ENCODE measurements at regions not wholly inside any gene's neighbourhood (a gene's known extent, or its start where the extent isn't known, plus 50 kb on each side); places are given as distances from the start of the nearest gene placed in this dataset.

DNA sequence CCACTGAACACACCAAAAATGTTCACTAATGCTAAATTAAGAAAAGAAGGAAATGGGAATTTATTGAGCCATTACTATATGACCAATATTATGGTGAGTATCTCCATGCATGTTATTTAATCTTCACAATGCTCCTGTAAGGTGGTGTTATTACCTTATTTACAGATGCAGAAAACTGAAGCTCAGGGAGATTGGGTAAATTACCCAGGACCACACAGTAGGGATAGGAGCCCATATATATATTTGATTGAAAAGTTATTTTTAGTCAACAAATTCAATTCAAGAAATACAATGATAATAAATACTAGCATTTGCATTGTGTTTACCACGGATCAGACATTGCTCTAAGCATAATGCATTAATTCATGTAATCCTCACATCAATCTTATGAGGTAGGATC, 202.2 kb upstream of the FBXO11 start:
- H3K36me3 ChIP-seq (ENCODE audit: control insufficient read depth, insufficient read depth, low read length) = no peaks in the 10 kb centered on the region
- H3K36me3 Mint-ChIP-seq = no peaks in the 10 kb centered on the region
- H3K27ac ChIP-seq (ENCODE audit: insufficient read depth, low read length, poor library complexity, severe bottlenecking) = no peak overlapping the region
- no peaks in the 10 kb centered on the region for H3K9me3 ChIP-seq (ENCODE audit: control insufficient read depth in 2 of 2, low read length in 2 of 2)
- H3K4me1 ChIP-seq (ENCODE audit: control insufficient read depth, insufficient read depth, low read length, poor library complexity, severe bottlenecking) = peaks cover 23% of the 10 kb centered on the region
- no peak for DNase-seq
- no peak overlapping the region for H3K27ac Mint-ChIP-seq
- H3K4me3 ChIP-seq (ENCODE audit: low read depth, low read length) = no peak overlapping the region
- H3K4me3 Mint-ChIP-seq = peak overlapping the region in 1 of 4 donors; percentile 66
- ATAC-seq (ENCODE audit: low read depth in 2 of 2) = no peak
- H3K27me3 Mint-ChIP-seq = peaks cover 11% of the 10 kb centered on the region
- peaks cover 11 to 22% (median 13%) of the 10 kb centered on the region in 4 donors for H3K4me1 Mint-ChIP-seq
- H3K27me3 ChIP-seq (ENCODE audit: control insufficient read depth, insufficient read depth, low read length) = peaks cover 3% of the 10 kb centered on the region
- H3K9me3 Mint-ChIP-seq = no peaks in the 10 kb centered on the region

- DNase-seq (no peak), ATAC-seq (ENCODE audit: low read depth in 2 of 2) (no peak)
- H3K27ac Mint-ChIP-seq = no peak overlapping the region
- H3K4me1 Mint-ChIP-seq = peaks cover 18 to 22% (median 20%) of the 10 kb centered on the region in 4 donors
- Histone ChIP-seq H3K9me3 (ENCODE audit: control insufficient read depth in 2 of 2, low read length in 2 of 2) (no peaks in the 10 kb centered on the region), H3K4me1 (ENCODE audit: control insufficient read depth, insufficient read depth, low read length, poor library complexity, severe bottlenecking) (peaks cover 23% of the 10 kb centered on the region), H3K27me3 (ENCODE audit: control insufficient read depth, insufficient read depth, low read length) (peaks cover 2% of the 10 kb centered on the region), H3K27ac (ENCODE audit: insufficient read depth, low read length, poor library complexity, severe bottlenecking) (no peak overlapping the region), H3K36me3 (ENCODE audit: control insufficient read depth, insufficient read depth, low read length) (no peaks in the 10 kb centered on the region), H3K4me3 (ENCODE audit: low read depth, low read length) (no peak overlapping the region)
- no peaks in the 10 kb centered on the region for H3K9me3 Mint-ChIP-seq
- peaks cover 5% of the 10 kb centered on the region for H3K27me3 Mint-ChIP-seq
- H3K36me3 Mint-ChIP-seq = no peaks in the 10 kb centered on the region
- peak overlapping the region in 1 of 4 donors; percentile 33 for H3K4me3 Mint-ChIP-seq
Observed at GRCh38 chr2:48109491-48110204, 203.3 kb upstream of the FBXO11 start.

DNA sequence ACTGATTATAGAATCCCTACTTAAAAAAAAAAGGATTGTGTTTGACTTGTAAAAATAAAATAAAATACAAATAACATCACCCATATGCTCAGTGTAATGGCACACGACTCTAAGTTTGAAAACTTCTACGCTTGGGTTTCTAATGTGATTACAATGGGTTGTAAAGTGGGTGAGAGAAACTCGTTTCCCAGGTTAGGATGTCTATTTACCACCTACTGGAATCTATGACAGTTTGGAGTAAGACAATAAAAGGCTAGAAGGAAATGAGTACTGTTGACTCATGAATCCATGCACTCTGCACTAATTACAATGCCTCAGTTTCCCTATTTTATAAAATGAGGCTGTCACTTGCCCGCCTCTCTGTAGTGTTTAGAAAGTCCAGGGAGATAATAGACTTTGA, 204.0 kb upstream of the FOXN2 start:
- no peak overlapping the region for H3K27ac Mint-ChIP-seq
- ATAC-seq (ENCODE audit: low read depth in 2 of 2) (no peak), DNase-seq (no peak)
- H3K4me3 Mint-ChIP-seq = peak overlapping the region; percentile 93 to 95 (median 94)
- H3K4me1 Mint-ChIP-seq = peaks cover 18 to 24% (median 21%) of the 10 kb centered on the region in 4 donors
- H3K9me3 ChIP-seq (ENCODE audit: control insufficient read depth in 2 of 2, low read length in 2 of 2) = no peaks in the 10 kb centered on the region
- H3K27ac ChIP-seq (ENCODE audit: insufficient read depth, low read length, poor library complexity, severe bottlenecking) = no peak overlapping the region
- no peaks in the 10 kb centered on the region for H3K9me3 Mint-ChIP-seq
- H3K36me3 ChIP-seq (ENCODE audit: control insufficient read depth, insufficient read depth, low read length) = no peaks in the 10 kb centered on the region
- H3K4me1 ChIP-seq (ENCODE audit: control insufficient read depth, insufficient read depth, low read length, poor library complexity, severe bottlenecking) = peaks cover 23% of the 10 kb centered on the region
- H3K36me3 Mint-ChIP-seq = no peaks in the 10 kb centered on the region
- H3K27me3 Mint-ChIP-seq = no peaks in the 10 kb centered on the region
- H3K27me3 ChIP-seq (ENCODE audit: control insufficient read depth, insufficient read depth, low read length) = no peaks in the 10 kb centered on the region
- no peak overlapping the region for H3K4me3 ChIP-seq (ENCODE audit: low read depth, low read length)

GRCh38 chr2:48112911-48113680, 201.4 kb upstream of the FOXN2 start:
- H3K36me3 ChIP-seq (ENCODE audit: control insufficient read depth, insufficient read depth, low read length) = no peaks in the 10 kb centered on the region
- Mint-ChIP-seq H3K4me1 (peaks cover 12 to 20% (median 16%) of the 10 kb centered on the region in 4 donors), H3K27me3 (no peaks in the 10 kb centered on the region), H3K4me3 (peak overlapping the region; percentile 1 to 70 (median 36)), H3K9me3 (peaks cover 0 to 1% (median 0%) of the 10 kb centered on the region in 7 donors), H3K36me3 (no peaks in the 10 kb centered on the region), H3K27ac (peak overlapping the region in 2 of 3 donors; percentile 11 to 54)
- no peak overlapping the region for H3K4me3 ChIP-seq (ENCODE audit: low read depth, low read length)
- H3K27ac ChIP-seq (ENCODE audit: insufficient read depth, low read length, poor library complexity, severe bottlenecking) = no peak overlapping the region
- H3K27me3 ChIP-seq (ENCODE audit: control insufficient read depth, insufficient read depth, low read length) = no peaks in the 10 kb centered on the region
- H3K9me3 ChIP-seq (ENCODE audit: control insufficient read depth in 2 of 2, low read length in 2 of 2) = no peaks in the 10 kb centered on the region
- peaks cover 13% of the 10 kb centered on the region for H3K4me1 ChIP-seq (ENCODE audit: control insufficient read depth, insufficient read depth, low read length, poor library complexity, severe bottlenecking)
- ATAC-seq (ENCODE audit: low read depth in 2 of 2) (no peak), DNase-seq (no peak)

DNA sequence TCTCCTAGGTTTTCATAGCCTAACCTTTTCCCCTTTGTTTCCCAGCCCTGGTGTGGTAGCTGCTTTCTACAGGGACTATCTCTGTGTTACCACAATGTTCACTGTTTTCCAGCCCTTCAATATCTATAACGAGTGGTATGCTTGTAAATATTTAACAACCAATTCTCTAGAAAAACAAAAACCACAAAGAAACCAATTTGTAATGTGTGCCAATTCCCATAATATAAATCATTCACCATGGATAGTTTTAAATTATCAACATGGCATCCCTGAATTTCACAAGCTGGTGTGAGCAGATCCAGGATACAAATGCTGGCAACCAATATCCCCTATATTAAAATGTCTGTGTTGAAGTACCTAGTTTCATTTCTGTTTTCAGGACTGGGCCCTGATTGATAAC, 200.7 kb upstream of the FOXN2 start:
- peaks cover 0 to 1% (median 0%) of the 10 kb centered on the region in 7 donors for H3K9me3 Mint-ChIP-seq
- ATAC-seq (ENCODE audit: low read depth in 2 of 2) = no peak
- Histone ChIP-seq H3K27me3 (ENCODE audit: control insufficient read depth, insufficient read depth, low read length) (no peaks in the 10 kb centered on the region), H3K4me3 (ENCODE audit: low read depth, low read length) (no peak overlapping the region), H3K9me3 (ENCODE audit: control insufficient read depth in 2 of 2, low read length in 2 of 2) (no peaks in the 10 kb centered on the region), H3K27ac (ENCODE audit: insufficient read depth, low read length, poor library complexity, severe bottlenecking) (no peak overlapping the region), H3K36me3 (ENCODE audit: control insufficient read depth, insufficient read depth, low read length) (no peaks in the 10 kb centered on the region), H3K4me1 (ENCODE audit: control insufficient read depth, insufficient read depth, low read length, poor library complexity, severe bottlenecking) (peaks cover 13% of the 10 kb centered on the region)
- H3K4me3 Mint-ChIP-seq = peak overlapping the region in 3 of 4 donors; percentile 4 to 43 (median 20)
- peak overlapping the region in 2 of 3 donors; percentile 11 to 69 for H3K27ac Mint-ChIP-seq
- H3K4me1 Mint-ChIP-seq = peaks cover 12 to 20% (median 16%) of the 10 kb centered on the region in 4 donors
- no peaks in the 10 kb centered on the region for H3K27me3 Mint-ChIP-seq
- DNase-seq = no peak
- no peaks in the 10 kb centered on the region for H3K36me3 Mint-ChIP-seq

GRCh38 chr2:48114256-48114655, 200.2 kb upstream of the FOXN2 start:
- peak overlapping the region in 2 of 4 donors; percentile 20 to 43 for H3K4me3 Mint-ChIP-seq
- H3K27ac ChIP-seq (ENCODE audit: insufficient read depth, low read length, poor library complexity, severe bottlenecking) = no peak overlapping the region

DNA sequence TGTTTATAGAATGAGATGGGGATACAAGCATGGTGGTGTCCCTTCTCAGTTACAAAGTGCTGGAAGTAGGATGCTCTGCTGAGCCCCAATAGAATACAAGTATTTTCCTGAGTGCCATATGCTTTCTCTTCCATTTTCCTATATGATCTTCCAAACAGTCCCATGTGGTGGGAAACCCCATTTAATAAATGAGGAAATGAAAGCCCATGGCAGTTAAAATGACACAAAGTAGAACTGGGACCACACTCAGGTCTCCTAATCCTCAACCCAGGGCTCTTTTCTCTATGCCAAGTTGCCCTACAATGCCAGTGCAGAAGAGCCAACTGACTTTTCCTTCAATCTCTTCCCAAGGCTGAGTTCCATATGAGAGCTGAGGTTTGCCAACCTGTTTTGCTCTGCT, 198.0 kb upstream of the FOXN2 start:
- peaks cover 7 to 27% (median 14%) of the 10 kb centered on the region in 4 donors for H3K4me1 Mint-ChIP-seq
- no peak for ATAC-seq (ENCODE audit: low read depth in 2 of 2)
- H3K27ac Mint-ChIP-seq = no peak overlapping the region
- Histone ChIP-seq H3K27me3 (ENCODE audit: control insufficient read depth, insufficient read depth, low read length) (no peaks in the 10 kb centered on the region), H3K9me3 (ENCODE audit: control insufficient read depth in 2 of 2, low read length in 2 of 2) (no peaks in the 10 kb centered on the region), H3K27ac (ENCODE audit: insufficient read depth, low read length, poor library complexity, severe bottlenecking) (no peak overlapping the region), H3K4me1 (ENCODE audit: control insufficient read depth, insufficient read depth, low read length, poor library complexity, severe bottlenecking) (peaks cover 7% of the 10 kb centered on the region), H3K4me3 (ENCODE audit: low read depth, low read length) (no peak overlapping the region), H3K36me3 (ENCODE audit: control insufficient read depth, insufficient read depth, low read length) (no peaks in the 10 kb centered on the region)
- H3K4me3 Mint-ChIP-seq = no peak overlapping the region
- DNase-seq = no peak
- H3K27me3 Mint-ChIP-seq = no peaks in the 10 kb centered on the region
- no peaks in the 10 kb centered on the region for H3K36me3 Mint-ChIP-seq
- H3K9me3 Mint-ChIP-seq = peaks cover 0 to 2% (median 0%) of the 10 kb centered on the region in 7 donors

More at GRCh38 chr2:48114256-48114655, 200.2 kb upstream of the FOXN2 start:
- no peak overlapping the region for H3K4me3 ChIP-seq (ENCODE audit: low read depth, low read length)
- H3K9me3 Mint-ChIP-seq = peaks cover 0 to 2% (median 0%) of the 10 kb centered on the region in 7 donors
- peak; percentile 36 to 46 for ATAC-seq (ENCODE audit: low read depth in 2 of 2)
- no peaks in the 10 kb centered on the region for H3K27me3 ChIP-seq (ENCODE audit: control insufficient read depth, insufficient read depth, low read length)
- DNase-seq = peak; percentile 11 to 67 (median 18)
- no peaks in the 10 kb centered on the region for H3K9me3 ChIP-seq (ENCODE audit: control insufficient read depth in 2 of 2, low read length in 2 of 2)
- H3K36me3 Mint-ChIP-seq = no peaks in the 10 kb centered on the region
- H3K4me1 Mint-ChIP-seq = peaks cover 12 to 20% (median 16%) of the 10 kb centered on the region in 4 donors
- peaks cover 13% of the 10 kb centered on the region for H3K4me1 ChIP-seq (ENCODE audit: control insufficient read depth, insufficient read depth, low read length, poor library complexity, severe bottlenecking)
- no peaks in the 10 kb centered on the region for H3K36me3 ChIP-seq (ENCODE audit: control insufficient read depth, insufficient read depth, low read length)
- H3K27me3 Mint-ChIP-seq = no peaks in the 10 kb centered on the region
- H3K27ac Mint-ChIP-seq = peak overlapping the region in 1 of 3 donors; percentile 69
